Kidney (tissue), 13 donors: ENCODE measurements at regions not wholly inside any gene's neighbourhood (a gene's known extent, or its start where the extent isn't known, plus 50 kb on each side); places are given as distances from the start of the nearest gene placed in this dataset.

Experiments used
- DNase-seq, 5 donors: peaks; one replicate each; pipeline ENCODE4 v3.0.0-alpha.2; 2013 to 2020
- FAIRE-seq: peaks from 2 replicates; lab custom pipeline; 2012; peaks lifted over from hg19 to GRCh38; lab: Jason Lieb, UNC
- H3K27ac ChIP-seq, 2 donors: one replicate each; pipeline ENCODE4 v1.7.0; 2013; ENCODE audit warnings: low read depth in 2 of 2, low read length in 2 of 2, inconsistent platforms in 1 of 2
- H3K27me3 ChIP-seq: one replicate; pipeline ENCODE4 v1.7.1; 2013; ENCODE audit warnings: low read length, inconsistent platforms; ENCODE audit not compliant: control insufficient read depth, insufficient read depth
- H3K36me3 ChIP-seq, 3 donors: one replicate each; pipeline versions ENCODE4 v1.7.0 to v1.7.1; 2013; ENCODE audit warnings: low read length in 3 of 3, control low read depth in 1 of 3, inconsistent platforms in 1 of 3; ENCODE audit not compliant: insufficient read depth in 3 of 3, control insufficient read depth in 2 of 3
- H3K4me1 ChIP-seq, 3 donors: one replicate each; pipeline versions ENCODE4 v1.7.0 to v1.7.1; 2013; ENCODE audit warnings: low read length in 3 of 3, inconsistent platforms in 1 of 3, low read depth in 1 of 3; ENCODE audit not compliant: control insufficient read depth in 2 of 3, insufficient read depth in 2 of 3
- H3K4me3 ChIP-seq, 3 donors: one replicate each; pipeline versions ENCODE4 v1.7.0 to v1.8.1; 2013; ENCODE audit warnings: low read length in 3 of 3, control low read depth in 1 of 3, inconsistent platforms in 1 of 3
- H3K9ac ChIP-seq, 3 donors: one replicate each; pipeline versions ENCODE4 v1.7.0 to v1.7.1; 2013; ENCODE audit warnings: low read length in 3 of 3, control low read depth in 1 of 3, inconsistent platforms in 1 of 3
- H3K9me3 ChIP-seq, 3 donors: one replicate each; pipeline versions ENCODE4 v1.7.0 to v1.7.1; 2013; ENCODE audit warnings: low read length in 3 of 3, control low read depth in 1 of 3, inconsistent platforms in 1 of 3; ENCODE audit not compliant: control insufficient read depth in 2 of 3, insufficient read depth in 1 of 3
- intact Hi-C: fragments of 100-400 bp; cut with DNase I; formaldehyde crosslinking; loops from one replicate; pipeline ENCODE4 v1.11.1; 2022
- TF ChIP-seq, protein P1 (sequence below): IDR thresholded peaks from 3 replicates; pipeline ENCODE4 v1.5.1; 2012; ENCODE audit warnings: mild to moderate bottlenecking, moderate library complexity, borderline replicate concordance; ENCODE audit not compliant: insufficient read depth; ENCODE audit errors: extremely low read depth
- donor health status: control.
- donor health status: control.
- donor health status: control.
- donor health status: control.
- donor health status: control.
- donor health status: DM: yes; HTN: yes; CAD: no.
- donor health status: Normal renal cell carcinoma (clear cell type).

GRCh38 chr11:90531001-90531400 lies 308.2 kb upstream of the CHORDC1 start:
- DNase-seq (no peak), FAIRE-seq (no peak)
- H3K4me1 ChIP-seq, result no peaks in the 10 kb centered on the region
- TF ChIP-seq, protein P1, sequence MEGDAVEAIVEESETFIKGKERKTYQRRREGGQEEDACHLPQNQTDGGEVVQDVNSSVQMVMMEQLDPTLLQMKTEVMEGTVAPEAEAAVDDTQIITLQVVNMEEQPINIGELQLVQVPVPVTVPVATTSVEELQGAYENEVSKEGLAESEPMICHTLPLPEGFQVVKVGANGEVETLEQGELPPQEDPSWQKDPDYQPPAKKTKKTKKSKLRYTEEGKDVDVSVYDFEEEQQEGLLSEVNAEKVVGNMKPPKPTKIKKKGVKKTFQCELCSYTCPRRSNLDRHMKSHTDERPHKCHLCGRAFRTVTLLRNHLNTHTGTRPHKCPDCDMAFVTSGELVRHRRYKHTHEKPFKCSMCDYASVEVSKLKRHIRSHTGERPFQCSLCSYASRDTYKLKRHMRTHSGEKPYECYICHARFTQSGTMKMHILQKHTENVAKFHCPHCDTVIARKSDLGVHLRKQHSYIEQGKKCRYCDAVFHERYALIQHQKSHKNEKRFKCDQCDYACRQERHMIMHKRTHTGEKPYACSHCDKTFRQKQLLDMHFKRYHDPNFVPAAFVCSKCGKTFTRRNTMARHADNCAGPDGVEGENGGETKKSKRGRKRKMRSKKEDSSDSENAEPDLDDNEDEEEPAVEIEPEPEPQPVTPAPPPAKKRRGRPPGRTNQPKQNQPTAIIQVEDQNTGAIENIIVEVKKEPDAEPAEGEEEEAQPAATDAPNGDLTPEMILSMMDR, result no peak
- H3K36me3 ChIP-seq, result no peaks in the 10 kb centered on the region
- no peaks in the 10 kb centered on the region for H3K9me3 ChIP-seq
- no peak overlapping the region for H3K4me3 ChIP-seq
- intact Hi-C loops, result no loop called here
- no peak overlapping the region for H3K27ac ChIP-seq
- H3K9ac ChIP-seq, result no peak overlapping the region
- H3K27me3 ChIP-seq, result no peaks in the 10 kb centered on the region

GRCh38 chr11:90525962-90526361 lies 303.1 kb upstream of the CHORDC1 start:
- H3K9ac ChIP-seq, result no peak overlapping the region
- no peaks in the 10 kb centered on the region for H3K27me3 ChIP-seq
- no peaks in the 10 kb centered on the region for H3K9me3 ChIP-seq
- H3K4me3 ChIP-seq, result no peak overlapping the region
- DNase-seq (no peak), FAIRE-seq (no peak)
- TF ChIP-seq, protein P1, result no peak
- H3K4me1 ChIP-seq, result no peaks in the 10 kb centered on the region
- no peak overlapping the region for H3K27ac ChIP-seq
- intact Hi-C loops, result no loop called here
- H3K36me3 ChIP-seq, result no peaks in the 10 kb centered on the region

DNA sequence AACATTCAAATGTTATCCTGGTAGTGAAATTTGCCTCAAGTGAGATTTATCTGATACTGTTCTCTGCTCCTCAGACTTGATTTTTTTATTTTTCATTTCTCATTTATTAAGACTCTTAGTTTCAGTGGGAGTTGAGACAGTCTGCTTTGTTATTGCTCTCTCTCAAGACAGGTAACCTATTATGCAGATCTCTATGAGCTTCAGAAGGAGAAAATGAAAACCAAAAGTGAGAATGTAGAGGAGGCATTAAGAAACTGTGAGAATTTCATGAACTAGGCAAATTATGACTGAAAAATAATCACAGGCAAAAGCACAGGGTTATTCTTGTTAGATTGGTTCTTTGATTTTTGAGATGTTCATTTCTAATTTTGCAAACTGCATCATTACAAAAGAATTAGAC lies 290.0 kb upstream of the CHORDC1 start:
- TF ChIP-seq, protein P1, result no peak

GRCh38 chr11:90510839-90511238 lies 288.0 kb upstream of the CHORDC1 start:
- no peak overlapping the region for H3K4me3 ChIP-seq
- no peak for FAIRE-seq
- intact Hi-C loops, result no loop called here
- H3K9me3 ChIP-seq, result no peaks in the 10 kb centered on the region
- H3K36me3 ChIP-seq, result no peaks in the 10 kb centered on the region
- no peak overlapping the region for H3K9ac ChIP-seq
- TF ChIP-seq, protein P1, result no peak
- no peaks in the 10 kb centered on the region for H3K4me1 ChIP-seq
- DNase-seq, result no peak
- H3K27ac ChIP-seq, result no peak overlapping the region
- H3K27me3 ChIP-seq, result no peaks in the 10 kb centered on the region

More for the DNA sequence above, 290.0 kb upstream of the CHORDC1 start:
- no peak overlapping the region for H3K27ac ChIP-seq
- no peak for FAIRE-seq
- H3K27me3 ChIP-seq, result no peaks in the 10 kb centered on the region
- DNase-seq, result no peak
- H3K36me3 ChIP-seq, result no peaks in the 10 kb centered on the region
- no peak overlapping the region for H3K4me3 ChIP-seq
- H3K9ac ChIP-seq, result no peak overlapping the region
- intact Hi-C loops, result no loop called here
- H3K4me1 ChIP-seq, result no peaks in the 10 kb centered on the region
- no peaks in the 10 kb centered on the region for H3K9me3 ChIP-seq
